GM12878 (cell line): ENCODE measurements at regions not wholly inside any gene's neighbourhood (a gene's known extent, or its start where the extent isn't known, plus 50 kb on each side); places are given as distances from the start of the nearest gene placed in this dataset.

Experiments used
- CBFB ChIP-seq: IDR thresholded peaks from 2 replicates; pipeline ENCODE4 v1.6.1; 2016; ENCODE audit warnings: antibody characterized with exemption, low read depth
- CTCF ChIP-seq, 3 experiments: IDR thresholded peaks in 2 of 3; conservative IDR thresholded peaks in 1 of 3; 2 replicates each; pipeline ENCODE4 v1.5.1; 2011; ENCODE audit warnings: low read depth in 3 of 3, low read length in 3 of 3, mild to moderate bottlenecking in 3 of 3, control low read depth in 2 of 3, moderate library complexity in 2 of 3, inconsistent platforms in 1 of 3, mixed read lengths in 1 of 3; ENCODE audit not compliant: control insufficient read depth in 2 of 3, insufficient read depth in 1 of 3; ENCODE audit errors: extremely low read depth in 1 of 3
- POLR2AphosphoS5 ChIP-seq: IDR thresholded peaks from 2 replicates; pipeline ENCODE4 v1.6.1; 2011; ENCODE audit warnings: mild to moderate bottlenecking, low read length, inconsistent platforms
- RFX5 ChIP-seq: IDR thresholded peaks from 2 replicates; pipeline ENCODE4 v1.6.1; 2011; ENCODE audit warnings: low read depth, low read length, improper control_type of control experiment
- USF2 ChIP-seq: IDR thresholded peaks from 2 replicates; pipeline ENCODE4 v1.6.1; 2011; ENCODE audit warnings: low read depth, low read length, improper control_type of control experiment, borderline replicate concordance

GRCh38 chr2:16446706-16447105 is 218.9 kb downstream of the CYRIA start:
- TF ChIP-seq CBFB = no peak
- TF ChIP-seq CTCF (IDR thresholded peaks at IDR 0.05 in 2 of 3, conservative IDR thresholded peaks at IDR 0.05 in 1 of 3; ENCODE audit: control insufficient read depth in 2 of 3, extremely low read depth in 1 of 3, insufficient read depth in 1 of 3, low read depth in 3 of 3, low read length in 3 of 3) = no peak
- TF ChIP-seq USF2 = no peak
- TF ChIP-seq POLR2AphosphoS5 = no peak
- TF ChIP-seq RFX5 = no peak
